OCI-LY1 (cell line): ENCODE measurements at regions not wholly inside any gene's neighbourhood (a gene's known extent, or its start where the extent isn't known, plus 50 kb on each side); places are given as distances from the start of the nearest gene placed in this dataset.
A peak's percentile ranks its signal among the peaks of the same experiment; 100 is the strongest.

ENCODE experiments used
- H2AFZ ChIP-seq: fragments of 200-600 bp; sonication (generic), shearing (Covaris generic); 2 replicates; pipeline ENCODE4 v1.6.0; 2014; ENCODE audit warnings: antibody characterized with exemption, mild to moderate bottlenecking, low read length
- H3F3A ChIP-seq: fragments of 200-600 bp; sonication (generic), shearing (Covaris generic); 2 replicates; pipeline ENCODE4 v1.6.0; 2014; ENCODE audit warnings: mild to moderate bottlenecking, antibody characterized with exemption, low read length, moderate library complexity; ENCODE audit not compliant: insufficient read depth
- H3K27ac ChIP-seq: fragments of 200-600 bp; sonication (generic); 2 replicates; pipeline ENCODE4 v1.5.1; 2014; ENCODE audit warnings: low read length, mixed run types, mild to moderate bottlenecking, low read depth; ENCODE audit not compliant: poor library complexity, severe bottlenecking
- H3K27me3 ChIP-seq: fragments of 200-600 bp; sonication (generic); 2 replicates; pipeline ENCODE4 v1.6.0; 2014; ENCODE audit warnings: antibody characterized with exemption, mild to moderate bottlenecking, low read length, moderate library complexity; ENCODE audit not compliant: insufficient read depth
- H3K36me3 ChIP-seq: fragments of 200-600 bp; sonication (generic); 2 replicates; pipeline ENCODE4 v1.6.1; 2014; ENCODE audit warnings: mild to moderate bottlenecking, antibody characterized with exemption, low read length, moderate library complexity, mixed read lengths; ENCODE audit not compliant: insufficient read depth
- H3K4me1 ChIP-seq: fragments of 200-600 bp; sonication (generic); 2 replicates; pipeline ENCODE4 v1.5.1; 2014; ENCODE audit warnings: mild to moderate bottlenecking, low read length, moderate library complexity; ENCODE audit not compliant: insufficient read depth, severe bottlenecking
- H3K4me2 ChIP-seq: fragments of 200-600 bp; sonication (generic), shearing (Covaris generic); 2 replicates; pipeline ENCODE4 v1.6.1; 2014; ENCODE audit warnings: low read length
- H3K4me3 ChIP-seq: fragments of 200-600 bp; sonication (generic); 2 replicates; pipeline ENCODE4 v1.5.1; 2014; ENCODE audit warnings: low read length, low read depth, mild to moderate bottlenecking, mixed read lengths; ENCODE audit not compliant: poor library complexity, severe bottlenecking
- H3K79me2 ChIP-seq: fragments of 200-600 bp; shearing (Covaris generic); 2 replicates; pipeline ENCODE4 v1.6.1; 2016; ENCODE audit warnings: mixed run types, low read length, mixed read lengths; ENCODE audit not compliant: insufficient read depth
- H3K9ac ChIP-seq: fragments of 200-600 bp; sonication (generic), shearing (Covaris generic); 2 replicates; pipeline ENCODE4 v1.6.1; 2014; ENCODE audit warnings: mild to moderate bottlenecking, low read length, mixed read lengths
- H3K9me2 ChIP-seq: fragments of 200-600 bp; sonication (generic), shearing (Covaris generic); 2 replicates; pipeline ENCODE4 v1.6.1; 2014; ENCODE audit warnings: low read depth, mild to moderate bottlenecking, low read length, mixed read lengths
- H3K9me3 ChIP-seq: fragments of 200-600 bp; shearing (Covaris generic); 2 replicates; pipeline ENCODE4 v1.6.1; 2014; ENCODE audit warnings: low read length, mixed read lengths
- H4K20me1 ChIP-seq: fragments of 200-600 bp; sonication (generic), shearing (Covaris generic); 2 replicates; pipeline ENCODE4 v1.6.0; 2016; ENCODE audit warnings: mild to moderate bottlenecking, low read length; ENCODE audit not compliant: insufficient read depth
- EZH2 ChIP-seq: fragments of 200-600 bp; sonication (generic), shearing (Covaris generic); IDR thresholded peaks from 2 replicates; pipeline ENCODE4 v1.8.0; 2017; ENCODE audit warnings: borderline replicate concordance, mixed run types, mild to moderate bottlenecking, antibody characterized with exemption, low read length, moderate library complexity, mixed read lengths
- TF ChIP-seq, protein P1 (sequence below): fragments of 200-600 bp; sonication (generic), shearing (Covaris generic); IDR thresholded peaks from 2 replicates; pipeline ENCODE4 v1.5.1; 2017; ENCODE audit warnings: mild to moderate bottlenecking, antibody characterized with exemption, low read length, moderate library complexity, mixed read lengths

DNA sequence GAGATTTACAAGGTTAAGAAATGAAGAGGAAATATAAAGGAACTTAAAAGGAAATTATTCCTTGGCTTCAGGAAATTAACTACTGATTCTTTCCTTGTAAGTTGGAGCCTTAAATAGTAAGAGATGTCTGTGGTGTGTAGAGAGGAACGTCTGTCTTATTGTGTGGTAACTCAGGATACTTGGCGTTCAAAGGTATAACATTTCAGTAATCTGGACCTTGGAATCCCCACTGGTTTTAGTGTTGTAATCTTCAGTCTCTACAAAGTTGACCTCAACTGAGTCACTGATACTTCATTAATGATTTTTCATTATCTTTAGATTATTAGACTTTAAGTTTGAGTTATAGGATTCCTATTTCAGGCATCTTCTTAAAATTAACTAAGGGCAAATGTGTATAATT, 79.1 kb upstream of the LSM6 start:
- H3K4me3 ChIP-seq = no peak overlapping the region

GRCh38 chr4:146095860-146096259, 79.7 kb upstream of the LSM6 start:
- TF ChIP-seq EZH2 = no peak
- no peaks in the 10 kb centered on the region for H3K79me2 ChIP-seq
- H3K4me3 ChIP-seq = no peak overlapping the region
- H3K4me2 ChIP-seq = no peak overlapping the region
- no peaks in the 10 kb centered on the region for H3K27me3 ChIP-seq
- no peaks in the 10 kb centered on the region for H3K9me2 ChIP-seq
- H3K27ac ChIP-seq = no peak overlapping the region
- no peak overlapping the region for H3K9ac ChIP-seq
- H2AFZ ChIP-seq = no peak overlapping the region
- H3K36me3 ChIP-seq = no peaks in the 10 kb centered on the region
- H3F3A ChIP-seq = no peaks in the 10 kb centered on the region
- no peaks in the 10 kb centered on the region for H3K9me3 ChIP-seq
- H4K20me1 ChIP-seq = no peaks in the 10 kb centered on the region
- no peaks in the 10 kb centered on the region for H3K4me1 ChIP-seq

More for the DNA sequence above, 79.1 kb upstream of the LSM6 start:
- Histone ChIP-seq H3K9me3 (no peaks in the 10 kb centered on the region), H4K20me1 (no peaks in the 10 kb centered on the region), H3F3A (no peaks in the 10 kb centered on the region), H3K9me2 (no peaks in the 10 kb centered on the region), H3K79me2 (no peaks in the 10 kb centered on the region), H2AFZ (no peak overlapping the region), H3K4me2 (no peak overlapping the region), H3K27ac (no peak overlapping the region), H3K9ac (no peak overlapping the region), H3K27me3 (no peaks in the 10 kb centered on the region), H3K36me3 (no peaks in the 10 kb centered on the region), H3K4me1 (no peaks in the 10 kb centered on the region)
- TF ChIP-seq, protein P1, sequence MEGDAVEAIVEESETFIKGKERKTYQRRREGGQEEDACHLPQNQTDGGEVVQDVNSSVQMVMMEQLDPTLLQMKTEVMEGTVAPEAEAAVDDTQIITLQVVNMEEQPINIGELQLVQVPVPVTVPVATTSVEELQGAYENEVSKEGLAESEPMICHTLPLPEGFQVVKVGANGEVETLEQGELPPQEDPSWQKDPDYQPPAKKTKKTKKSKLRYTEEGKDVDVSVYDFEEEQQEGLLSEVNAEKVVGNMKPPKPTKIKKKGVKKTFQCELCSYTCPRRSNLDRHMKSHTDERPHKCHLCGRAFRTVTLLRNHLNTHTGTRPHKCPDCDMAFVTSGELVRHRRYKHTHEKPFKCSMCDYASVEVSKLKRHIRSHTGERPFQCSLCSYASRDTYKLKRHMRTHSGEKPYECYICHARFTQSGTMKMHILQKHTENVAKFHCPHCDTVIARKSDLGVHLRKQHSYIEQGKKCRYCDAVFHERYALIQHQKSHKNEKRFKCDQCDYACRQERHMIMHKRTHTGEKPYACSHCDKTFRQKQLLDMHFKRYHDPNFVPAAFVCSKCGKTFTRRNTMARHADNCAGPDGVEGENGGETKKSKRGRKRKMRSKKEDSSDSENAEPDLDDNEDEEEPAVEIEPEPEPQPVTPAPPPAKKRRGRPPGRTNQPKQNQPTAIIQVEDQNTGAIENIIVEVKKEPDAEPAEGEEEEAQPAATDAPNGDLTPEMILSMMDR = no peak
- no peak for TF ChIP-seq EZH2

DNA sequence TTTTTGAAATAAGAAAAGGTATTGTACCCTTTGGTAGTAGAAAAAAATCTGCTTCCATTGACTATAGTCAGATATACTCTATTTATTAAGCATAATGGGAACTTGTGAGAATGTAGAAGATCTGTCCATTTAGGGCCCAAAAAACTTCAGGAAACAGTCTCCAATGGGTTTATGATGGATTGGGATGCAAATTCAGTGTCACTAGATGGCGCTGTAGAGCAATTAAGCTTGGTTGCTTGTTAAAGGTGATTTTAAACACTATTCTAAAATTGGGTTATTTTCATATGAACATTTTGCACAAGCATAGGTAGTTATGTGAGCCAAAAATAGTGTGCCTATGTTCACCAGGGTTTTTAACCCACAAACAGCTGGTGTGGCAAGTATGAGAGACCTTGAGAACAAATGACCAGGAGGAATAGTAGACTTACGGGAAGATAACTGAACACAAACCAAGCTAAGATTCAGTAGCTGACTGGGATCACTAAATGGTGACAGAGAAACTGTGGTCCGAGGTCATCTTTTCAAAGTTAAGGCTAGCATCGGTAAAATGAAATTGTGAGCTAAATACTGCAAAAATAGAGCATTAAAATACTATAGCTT, 80.3 kb upstream of the LSM6 start:
- no peak overlapping the region for H3K4me2 ChIP-seq
- no peaks in the 10 kb centered on the region for H3K79me2 ChIP-seq
- no peaks in the 10 kb centered on the region for H3K9me3 ChIP-seq
- H3K27me3 ChIP-seq = no peaks in the 10 kb centered on the region
- no peaks in the 10 kb centered on the region for H3K36me3 ChIP-seq
- TF ChIP-seq, protein P1 = peak; percentile 89
- no peak for TF ChIP-seq EZH2
- H2AFZ ChIP-seq = no peak overlapping the region
- no peak overlapping the region for H3K27ac ChIP-seq
- H3K4me3 ChIP-seq = no peak overlapping the region
- H4K20me1 ChIP-seq = no peaks in the 10 kb centered on the region
- H3K4me1 ChIP-seq = no peaks in the 10 kb centered on the region
- no peaks in the 10 kb centered on the region for H3F3A ChIP-seq
- no peaks in the 10 kb centered on the region for H3K9me2 ChIP-seq
- no peak overlapping the region for H3K9ac ChIP-seq

DNA sequence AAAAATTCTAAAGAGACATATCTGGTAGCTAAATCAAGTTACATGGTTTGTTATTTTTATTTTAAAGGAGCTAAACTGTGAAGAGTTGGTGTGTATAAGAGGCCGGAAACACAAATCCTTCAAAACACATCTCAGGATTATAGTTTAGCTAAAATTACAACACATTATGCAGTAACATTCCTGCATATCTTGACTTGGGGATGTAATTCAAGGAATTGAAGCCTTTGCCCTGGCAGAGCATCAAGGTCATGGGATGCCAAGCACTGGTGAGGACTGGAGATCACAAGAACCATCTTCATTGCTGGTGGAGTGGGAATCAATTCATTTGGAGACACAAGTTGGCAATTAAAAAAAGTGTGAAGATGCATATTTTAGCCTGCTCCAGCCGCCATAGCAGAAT, 86.8 kb upstream of the LSM6 start:
- Histone ChIP-seq H3K4me3 (no peak overlapping the region), H3K4me1 (no peaks in the 10 kb centered on the region), H3K79me2 (no peaks in the 10 kb centered on the region), H2AFZ (no peak overlapping the region), H3K4me2 (no peak overlapping the region), H3K27ac (no peak overlapping the region), H3K9me2 (no peaks in the 10 kb centered on the region), H3K9ac (no peak overlapping the region), H3F3A (no peaks in the 10 kb centered on the region), H3K36me3 (no peaks in the 10 kb centered on the region), H4K20me1 (no peaks in the 10 kb centered on the region), H3K27me3 (no peaks in the 10 kb centered on the region), H3K9me3 (no peaks in the 10 kb centered on the region)
- no peak for TF ChIP-seq EZH2
- TF ChIP-seq, protein P1 = no peak
